Ishikawa (cell line): ENCODE measurements at regions not wholly inside any gene's neighbourhood (a gene's known extent, or its start where the extent isn't known, plus 50 kb on each side); places are given as distances from the start of the nearest gene placed in this dataset.

Source experiments
- CEBPB ChIP-seq: IDR thresholded peaks from 2 replicates; pipeline ENCODE4 v1.6.1; 2012
- CREB1 ChIP-seq: IDR thresholded peaks from 2 replicates; pipeline ENCODE4 v1.6.1; 2012; ENCODE audit warnings: low read depth
- EGR1 ChIP-seq: IDR thresholded peaks from 2 replicates; pipeline ENCODE4 v1.6.1; 2012
- EP300 ChIP-seq: IDR thresholded peaks from 2 replicates; pipeline ENCODE4 v1.6.1; 2012; ENCODE audit warnings: borderline replicate concordance
- FOXM1 ChIP-seq: IDR thresholded peaks from 2 replicates; pipeline ENCODE4 v1.6.1; 2012; ENCODE audit warnings: low read depth, borderline replicate concordance
- MAX ChIP-seq: IDR thresholded peaks from 2 replicates; pipeline ENCODE4 v1.6.1; 2012
- NFIC ChIP-seq: IDR thresholded peaks from 2 replicates; pipeline ENCODE4 v1.6.1; 2012
- RAD21 ChIP-seq: IDR thresholded peaks from 2 replicates; pipeline ENCODE4 v1.6.1; 2012; ENCODE audit warnings: low read depth
- TAF1 ChIP-seq: IDR thresholded peaks from 2 replicates; pipeline ENCODE4 v1.6.1; 2012; ENCODE audit warnings: low read depth, mild to moderate bottlenecking
- TCF12 ChIP-seq: IDR thresholded peaks from 2 replicates; pipeline ENCODE4 v1.6.1; 2012; ENCODE audit warnings: low read depth
- TEAD4 ChIP-seq: IDR thresholded peaks from 2 replicates; pipeline ENCODE4 v1.6.1; 2012
- USF1 ChIP-seq: IDR thresholded peaks from 2 replicates; pipeline ENCODE4 v1.6.1; 2012
- YY1 ChIP-seq: IDR thresholded peaks from 2 replicates; pipeline ENCODE4 v1.6.1; 2012; ENCODE audit warnings: low read depth
- ZBTB7A ChIP-seq: IDR thresholded peaks from 2 replicates; pipeline ENCODE4 v1.6.1; 2012; ENCODE audit warnings: low read depth
- TF ChIP-seq, protein P1 (sequence below): IDR thresholded peaks from 2 replicates; pipeline ENCODE4 v1.6.1; 2012; ENCODE audit warnings: low read depth, mild to moderate bottlenecking

DNA sequence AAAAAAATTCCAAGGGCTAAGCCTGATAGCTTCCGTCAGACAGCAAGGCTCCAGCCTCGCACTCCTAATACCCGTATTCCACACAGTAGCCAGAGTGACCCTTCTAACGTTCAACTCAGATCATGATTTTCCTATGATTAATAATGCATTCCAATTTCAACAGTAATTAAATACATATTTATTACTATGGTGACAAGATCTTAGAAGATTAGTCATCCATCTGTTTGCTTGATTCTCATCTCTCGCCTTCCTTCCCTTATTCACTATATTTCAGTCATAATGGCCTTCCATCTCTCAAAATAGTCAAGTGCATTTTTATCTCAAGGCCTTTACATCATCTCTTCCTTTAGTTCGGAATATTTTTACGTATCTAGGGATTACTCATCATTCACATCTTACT is 621.2 kb upstream of the SPRY2 start:
- TF ChIP-seq FOXM1, result no peak
- no peak for TF ChIP-seq USF1
- TF ChIP-seq EGR1, result no peak
- no peak for TF ChIP-seq EP300
- no peak for TF ChIP-seq YY1
- no peak for TF ChIP-seq RAD21
- TF ChIP-seq CREB1, result no peak
- no peak for TF ChIP-seq MAX

- TF ChIP-seq RAD21 (no peak), EP300 (no peak), EGR1 (no peak), FOXM1 (no peak), TEAD4 (no peak), TCF12 (no peak), USF1 (no peak), TAF1 (no peak), NFIC (no peak), CREB1 (no peak), CEBPB (no peak), MAX (no peak), ZBTB7A (no peak), YY1 (no peak)
- TF ChIP-seq, protein P1, sequence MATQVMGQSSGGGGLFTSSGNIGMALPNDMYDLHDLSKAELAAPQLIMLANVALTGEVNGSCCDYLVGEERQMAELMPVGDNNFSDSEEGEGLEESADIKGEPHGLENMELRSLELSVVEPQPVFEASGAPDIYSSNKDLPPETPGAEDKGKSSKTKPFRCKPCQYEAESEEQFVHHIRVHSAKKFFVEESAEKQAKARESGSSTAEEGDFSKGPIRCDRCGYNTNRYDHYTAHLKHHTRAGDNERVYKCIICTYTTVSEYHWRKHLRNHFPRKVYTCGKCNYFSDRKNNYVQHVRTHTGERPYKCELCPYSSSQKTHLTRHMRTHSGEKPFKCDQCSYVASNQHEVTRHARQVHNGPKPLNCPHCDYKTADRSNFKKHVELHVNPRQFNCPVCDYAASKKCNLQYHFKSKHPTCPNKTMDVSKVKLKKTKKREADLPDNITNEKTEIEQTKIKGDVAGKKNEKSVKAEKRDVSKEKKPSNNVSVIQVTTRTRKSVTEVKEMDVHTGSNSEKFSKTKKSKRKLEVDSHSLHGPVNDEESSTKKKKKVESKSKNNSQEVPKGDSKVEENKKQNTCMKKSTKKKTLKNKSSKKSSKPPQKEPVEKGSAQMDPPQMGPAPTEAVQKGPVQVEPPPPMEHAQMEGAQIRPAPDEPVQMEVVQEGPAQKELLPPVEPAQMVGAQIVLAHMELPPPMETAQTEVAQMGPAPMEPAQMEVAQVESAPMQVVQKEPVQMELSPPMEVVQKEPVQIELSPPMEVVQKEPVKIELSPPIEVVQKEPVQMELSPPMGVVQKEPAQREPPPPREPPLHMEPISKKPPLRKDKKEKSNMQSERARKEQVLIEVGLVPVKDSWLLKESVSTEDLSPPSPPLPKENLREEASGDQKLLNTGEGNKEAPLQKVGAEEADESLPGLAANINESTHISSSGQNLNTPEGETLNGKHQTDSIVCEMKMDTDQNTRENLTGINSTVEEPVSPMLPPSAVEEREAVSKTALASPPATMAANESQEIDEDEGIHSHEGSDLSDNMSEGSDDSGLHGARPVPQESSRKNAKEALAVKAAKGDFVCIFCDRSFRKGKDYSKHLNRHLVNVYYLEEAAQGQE, result no peak
Measured at GRCh38 chr13:80957019-80957655, 616.2 kb upstream of the SPRY2 start.

DNA sequence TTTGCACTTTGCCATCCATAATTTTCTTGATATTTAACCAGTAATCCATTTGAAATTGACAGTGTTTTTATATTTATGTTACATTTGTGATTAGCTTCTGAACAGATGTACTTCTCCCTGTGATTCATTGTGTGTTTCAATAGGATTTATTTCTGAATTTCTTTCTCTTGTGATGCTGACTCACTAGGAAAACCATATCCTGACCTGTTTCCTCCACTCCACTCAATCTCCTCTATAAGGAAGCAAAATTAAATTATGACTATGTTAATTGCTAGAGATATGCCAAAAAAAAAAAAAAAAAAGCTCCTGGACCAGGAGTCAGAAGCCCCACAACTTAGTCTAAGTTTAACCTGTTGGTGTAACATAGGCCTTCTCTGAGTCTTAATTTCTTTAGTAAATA is 614.6 kb upstream of the SPRY2 start:
- TF ChIP-seq MAX (no peak), EP300 (no peak), CREB1 (no peak), ZBTB7A (no peak), FOXM1 (no peak), TEAD4 (no peak)

DNA sequence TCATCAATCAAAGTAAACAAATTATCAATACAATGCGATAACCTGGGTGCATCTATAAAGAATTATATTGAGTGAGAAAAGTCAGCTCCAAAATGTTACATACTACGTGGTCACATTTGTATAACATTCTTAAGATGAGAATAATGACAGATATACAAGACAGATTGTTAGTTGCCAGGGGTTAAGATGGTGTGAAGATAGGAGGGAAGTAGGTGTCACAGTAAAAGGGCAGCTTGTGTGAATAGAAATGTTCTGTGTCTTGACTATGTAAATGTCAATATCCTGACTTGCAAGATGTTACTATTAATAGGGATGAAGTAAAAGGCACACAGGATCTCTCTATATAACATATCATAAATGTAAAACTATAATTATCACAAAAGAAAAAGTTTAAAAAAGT is 611.2 kb upstream of the SPRY2 start:
- TF ChIP-seq NFIC (no peak), CREB1 (no peak), RAD21 (no peak), TCF12 (no peak), MAX (no peak), EGR1 (no peak), ZBTB7A (no peak), EP300 (no peak)
- TF ChIP-seq, protein P1, result no peak

- TF ChIP-seq ZBTB7A (no peak), TCF12 (no peak), TEAD4 (no peak), EP300 (no peak), EGR1 (no peak), CEBPB (no peak), YY1 (no peak), USF1 (no peak), FOXM1 (no peak), NFIC (no peak), CREB1 (no peak), MAX (no peak), RAD21 (no peak), TAF1 (no peak)
- TF ChIP-seq, protein P1, result no peak
Measured at GRCh38 chr13:80946008-80946802, 605.3 kb upstream of the SPRY2 start.
